Immature natural killer cell (primary cell): ENCODE measurements at regions not wholly inside any gene's neighbourhood (a gene's known extent, or its start where the extent isn't known, plus 50 kb on each side); places are given as distances from the start of the nearest gene placed in this dataset.

Experiments
- DNase-seq, 3 donors: peaks; one replicate each; pipeline ENCODE4 v3.0.0; 2022; ENCODE audit warnings: mixed read lengths in 1 of 3
- H3K27ac Mint-ChIP-seq, 6 donors: one replicate each; pipeline ENCODE4 v1.8.0; 2020; ENCODE audit warnings: mixed read lengths in 6 of 6, mild to moderate bottlenecking in 5 of 6, inconsistent platforms in 4 of 6, moderate library complexity in 3 of 6
- H3K27me3 Mint-ChIP-seq, 3 donors: one replicate each; pipeline ENCODE4 v1.8.0; 2020 to 2021; ENCODE audit warnings: low read depth in 3 of 3, mild to moderate bottlenecking in 3 of 3, mixed read lengths in 3 of 3, moderate library complexity in 3 of 3, inconsistent platforms in 1 of 3
- H3K36me3 Mint-ChIP-seq, 3 donors: one replicate each; pipeline ENCODE4 v1.8.0; 2020; ENCODE audit warnings: mixed read lengths in 3 of 3, inconsistent platforms in 2 of 3, mild to moderate bottlenecking in 2 of 3
- H3K4me1 Mint-ChIP-seq, 2 donors: one replicate each; pipeline ENCODE4 v1.8.0; 2020; ENCODE audit warnings: inconsistent platforms in 2 of 2, mild to moderate bottlenecking in 2 of 2, mixed read lengths in 2 of 2, moderate library complexity in 1 of 2
- H3K4me3 Mint-ChIP-seq, 5 donors: one replicate each; pipeline ENCODE4 v1.8.0; 2020; ENCODE audit warnings: mild to moderate bottlenecking in 5 of 5, mixed read lengths in 5 of 5, inconsistent platforms in 3 of 5, moderate library complexity in 3 of 5
- H3K9me3 Mint-ChIP-seq, 6 donors: one replicate each; pipeline ENCODE4 v1.8.0; 2020; ENCODE audit warnings: mild to moderate bottlenecking in 6 of 6, mixed read lengths in 6 of 6, inconsistent platforms in 4 of 6, moderate library complexity in 3 of 6

DNA sequence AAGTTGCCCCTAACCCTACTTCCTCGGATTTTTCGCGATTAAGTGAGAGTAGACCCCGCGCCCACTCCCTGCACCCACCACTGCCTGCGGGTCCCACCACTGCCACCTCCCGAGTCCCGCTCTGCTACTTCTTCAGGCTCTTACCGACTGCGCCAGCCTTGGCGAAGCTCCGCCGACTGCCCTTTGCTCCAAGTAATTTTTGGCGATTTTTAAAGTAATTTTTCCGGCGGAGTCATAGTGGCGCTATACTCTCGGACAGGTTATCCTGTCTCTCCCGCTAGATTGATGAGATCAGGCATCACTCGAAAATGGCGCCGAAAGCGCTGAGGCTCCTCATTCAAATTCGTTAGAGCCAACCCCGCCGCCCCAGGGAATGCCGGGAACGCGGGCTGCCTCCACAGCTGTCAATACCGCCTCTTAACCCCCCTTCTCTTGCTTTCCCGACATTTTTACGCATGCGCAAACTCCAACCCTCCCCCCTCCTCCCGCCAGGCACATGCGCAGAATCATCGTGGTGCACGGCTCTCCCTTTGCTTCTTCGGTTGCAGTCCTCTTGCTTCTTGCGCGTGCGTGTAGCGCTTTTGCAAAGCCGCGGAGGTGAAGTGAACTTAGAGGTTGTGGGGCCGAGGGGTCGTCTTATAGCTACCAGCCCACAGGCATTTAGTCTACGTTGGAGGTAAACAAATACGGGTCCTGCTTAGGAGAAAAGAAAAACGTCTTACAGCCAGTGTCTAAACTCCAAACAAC is 66.6 kb downstream of the KCNRG start:
- Mint-ChIP-seq H3K36me3 (no peaks in the 10 kb centered on the region), H3K27me3 (peaks cover 24 to 26% (median 26%) of the 10 kb centered on the region in 3 donors), H3K27ac (peak overlapping the region; percentile 90 to 97 (median 92)), H3K9me3 (peaks cover 0 to 3% (median 0%) of the 10 kb centered on the region in 6 donors), H3K4me3 (peak overlapping the region; percentile 96 to 99 (median 97)), H3K4me1 (peaks cover 53 to 70% of the 10 kb centered on the region in 2 donors)
- DNase-seq, result peak; percentile 99

DNA sequence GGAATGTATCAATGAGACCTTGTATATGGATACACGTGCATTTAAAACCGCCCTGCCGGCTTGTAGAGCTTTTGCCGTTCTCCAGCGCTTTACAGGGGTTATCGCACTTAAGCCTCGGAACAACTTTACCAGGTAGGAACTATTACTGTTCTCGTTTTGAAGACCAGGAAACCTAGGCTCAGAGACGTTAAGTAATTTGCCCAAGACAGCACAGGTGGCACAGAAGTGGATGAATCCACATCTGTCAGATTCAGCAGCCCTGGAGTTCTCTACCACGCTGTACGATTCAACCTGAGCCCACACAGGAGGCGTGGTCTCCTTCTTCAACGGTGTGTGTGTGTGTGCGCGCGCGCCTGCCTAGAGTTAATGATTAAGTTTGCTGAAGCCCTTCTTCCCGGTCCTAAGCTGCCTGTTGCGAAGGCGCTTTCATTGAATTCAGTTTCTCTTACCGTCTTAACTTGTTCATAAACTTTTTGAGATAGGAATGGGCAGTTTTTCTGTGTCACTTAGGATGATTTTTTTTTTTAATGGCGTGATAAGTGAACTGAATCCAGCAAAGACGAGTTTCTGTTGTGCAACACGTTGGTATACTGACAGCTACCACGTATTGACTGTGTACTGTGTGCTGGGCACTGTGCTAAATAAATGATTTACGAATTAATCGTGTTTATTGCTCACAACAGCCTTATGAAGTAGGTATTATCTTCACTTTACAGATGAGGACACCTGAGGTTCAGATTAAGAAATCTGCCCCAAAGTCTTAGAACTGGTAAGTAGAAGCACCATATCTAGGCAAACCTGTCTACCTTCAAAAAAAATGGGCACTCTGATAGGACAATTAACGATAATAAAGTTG is 67.4 kb downstream of the KCNRG start:
- peaks cover 52 to 62% of the 10 kb centered on the region in 2 donors for H3K4me1 Mint-ChIP-seq
- H3K27ac Mint-ChIP-seq, result peak overlapping the region; percentile 90 to 97 (median 92)
- H3K27me3 Mint-ChIP-seq, result peaks cover 24 to 26% (median 26%) of the 10 kb centered on the region in 3 donors
- peak overlapping the region; percentile 96 to 99 (median 97) for H3K4me3 Mint-ChIP-seq
- H3K36me3 Mint-ChIP-seq, result no peaks in the 10 kb centered on the region
- DNase-seq, result peak; percentile 64 to 68 (median 67)
- H3K9me3 Mint-ChIP-seq, result peaks cover 0 to 3% (median 0%) of the 10 kb centered on the region in 6 donors

DNA sequence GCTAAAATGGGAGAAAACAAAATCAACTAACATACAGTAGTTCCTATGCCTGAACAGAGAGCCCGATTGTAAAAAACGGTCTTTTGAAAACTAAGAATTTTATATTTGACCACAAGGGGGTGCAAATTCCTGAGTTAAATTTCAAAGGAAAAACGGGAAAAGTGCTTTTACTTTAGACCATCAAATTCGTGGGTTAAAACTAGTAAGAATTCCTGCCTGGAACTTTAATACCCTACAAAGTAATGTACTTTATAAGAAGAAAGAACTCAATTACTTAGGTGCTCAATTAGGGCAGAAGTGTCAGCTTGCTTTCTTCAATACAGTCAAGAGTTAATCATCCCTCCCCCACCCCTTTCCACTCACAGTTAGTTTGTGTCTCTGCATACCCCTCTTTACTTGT is 69.8 kb downstream of the KCNRG start:
- Mint-ChIP-seq H3K36me3 (no peaks in the 10 kb centered on the region), H3K27ac (no peak overlapping the region), H3K27me3 (peaks cover 23 to 24% (median 24%) of the 10 kb centered on the region in 3 donors), H3K9me3 (peaks cover 0 to 3% (median 0%) of the 10 kb centered on the region in 6 donors), H3K4me3 (peak overlapping the region in 2 of 5 donors; percentile 10 to 32), H3K4me1 (peaks cover 34 to 38% of the 10 kb centered on the region in 2 donors)
- DNase-seq, result no peak

GRCh38 chr13:50089633-50090032 is 74.4 kb downstream of the KCNRG start:
- H3K4me3 Mint-ChIP-seq, result no peak overlapping the region
- H3K27ac Mint-ChIP-seq, result no peak overlapping the region
- H3K27me3 Mint-ChIP-seq, result no peaks in the 10 kb centered on the region
- DNase-seq, result no peak
- H3K9me3 Mint-ChIP-seq, result no peaks in the 10 kb centered on the region
- no peaks in the 10 kb centered on the region for H3K36me3 Mint-ChIP-seq
- H3K4me1 Mint-ChIP-seq, result peaks cover 10 to 11% of the 10 kb centered on the region in 2 donors

DNA sequence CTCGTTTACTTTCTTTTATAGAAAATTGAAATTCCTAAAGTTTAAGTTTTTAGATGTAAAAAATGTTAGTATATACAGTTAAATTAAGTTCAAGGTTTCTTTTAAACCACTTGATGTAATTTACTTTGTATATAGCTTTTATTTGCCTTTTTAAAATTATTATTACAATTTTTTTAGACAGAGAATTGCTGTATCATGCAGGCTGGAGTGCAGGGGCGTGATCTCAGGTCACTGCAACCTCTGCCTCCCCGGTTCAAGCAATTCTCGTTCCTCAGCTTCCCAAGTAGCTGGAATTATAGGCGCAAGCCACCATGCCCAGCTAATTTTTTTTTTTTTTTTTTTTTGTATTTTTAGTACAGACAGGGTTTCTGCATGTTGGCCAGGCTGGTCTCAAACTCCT is 75.0 kb downstream of the KCNRG start:
- Mint-ChIP-seq H3K27ac (no peak overlapping the region), H3K36me3 (no peaks in the 10 kb centered on the region), H3K4me1 (peaks cover 4 to 7% of the 10 kb centered on the region in 2 donors), H3K4me3 (no peak overlapping the region), H3K27me3 (no peaks in the 10 kb centered on the region), H3K9me3 (no peaks in the 10 kb centered on the region)
- DNase-seq, result no peak

DNA sequence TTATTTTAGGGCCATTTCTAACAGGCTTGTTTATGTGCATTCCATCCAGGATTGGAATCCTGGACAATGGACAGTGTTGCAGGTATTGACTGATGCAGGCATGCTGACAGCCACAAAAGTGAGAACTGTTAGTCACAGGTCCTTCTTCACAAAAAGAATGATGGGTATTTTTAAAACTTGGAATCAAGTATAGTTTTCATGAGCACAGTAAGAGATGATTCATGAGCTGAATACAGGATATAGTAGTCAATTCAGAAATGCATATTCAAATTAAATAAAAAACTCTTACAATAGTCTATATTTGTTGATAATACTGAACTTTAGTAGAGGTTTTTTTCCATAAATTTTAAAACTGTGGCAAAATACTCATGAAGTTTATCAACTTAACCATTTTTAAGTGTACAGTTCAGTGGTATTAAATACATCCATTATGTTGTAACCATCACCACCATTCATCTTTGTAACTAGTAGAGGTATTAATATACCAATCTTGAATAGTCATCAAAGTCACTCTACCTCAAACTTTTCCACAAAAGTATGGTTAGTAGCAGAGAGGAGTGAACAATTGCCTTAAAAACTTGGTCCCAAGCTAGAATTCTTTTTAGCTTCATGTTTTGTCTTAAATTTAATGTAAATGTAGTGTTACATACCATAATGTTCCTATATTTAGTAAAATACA is 79.5 kb downstream of the KCNRG start:
- no peak for DNase-seq
- Mint-ChIP-seq H3K4me1 (peaks cover 9 to 29% of the 10 kb centered on the region in 2 donors), H3K27me3 (no peaks in the 10 kb centered on the region)

DNA sequence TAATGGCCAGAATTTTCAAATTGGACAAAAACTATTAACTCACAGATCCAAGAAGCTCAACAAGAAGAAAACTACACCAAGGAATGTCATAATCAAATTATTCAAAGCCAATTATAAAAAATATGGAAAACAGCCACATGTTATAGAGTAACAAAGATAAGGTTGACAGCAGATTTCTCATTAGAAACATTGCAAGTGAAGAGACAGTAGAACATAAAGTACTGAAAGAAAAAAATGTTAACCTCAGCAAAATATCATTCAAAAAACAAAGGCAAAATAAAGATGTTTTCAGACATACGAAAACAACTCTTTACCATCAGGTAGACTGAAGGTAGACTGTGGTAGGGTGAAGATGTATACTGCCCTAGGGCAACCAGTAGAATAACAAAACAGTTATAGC is 83.4 kb downstream of the KCNRG start:
- H3K4me1 Mint-ChIP-seq, result peaks cover 19 to 43% of the 10 kb centered on the region in 2 donors
- no peak overlapping the region for H3K27ac Mint-ChIP-seq

More for the DNA sequence above, 79.5 kb downstream of the KCNRG start:
- Mint-ChIP-seq H3K4me3 (no peak overlapping the region), H3K27ac (peak overlapping the region in 1 of 6 donors; percentile 23), H3K9me3 (peaks cover 0 to 11% (median 4%) of the 10 kb centered on the region in 6 donors), H3K36me3 (peaks cover 14 to 17% (median 15%) of the 10 kb centered on the region in 3 donors)

DNA sequence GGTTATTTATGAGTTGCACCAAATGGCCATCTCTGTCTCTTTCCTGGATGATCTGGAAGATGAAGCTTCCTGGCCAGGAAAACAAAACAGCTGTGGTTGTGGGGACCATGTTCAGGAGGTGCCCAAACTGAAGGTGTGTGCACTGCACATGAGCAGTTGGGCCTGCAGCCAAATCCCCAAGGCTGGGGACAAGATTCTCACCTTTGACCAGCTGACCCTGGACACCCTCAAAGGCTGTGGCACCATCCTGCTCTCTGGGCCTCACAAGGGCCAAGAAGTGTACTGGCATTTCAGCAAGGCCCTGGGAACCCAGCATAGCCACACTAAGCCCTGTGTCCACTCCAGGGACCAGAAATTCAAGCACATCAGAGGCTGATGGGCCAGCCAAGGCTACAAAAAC is 84.2 kb downstream of the KCNRG start:
- peaks cover 19 to 49% of the 10 kb centered on the region in 2 donors for H3K4me1 Mint-ChIP-seq
- DNase-seq, result no peak
- H3K27me3 Mint-ChIP-seq, result no peaks in the 10 kb centered on the region
- no peak overlapping the region for H3K27ac Mint-ChIP-seq
- H3K36me3 Mint-ChIP-seq, result peaks cover 14 to 17% (median 15%) of the 10 kb centered on the region in 3 donors
- H3K9me3 Mint-ChIP-seq, result peaks cover 0 to 11% (median 4%) of the 10 kb centered on the region in 6 donors
- H3K4me3 Mint-ChIP-seq, result no peak overlapping the region

More for the DNA sequence above, 83.4 kb downstream of the KCNRG start:
- H3K4me3 Mint-ChIP-seq, result no peak overlapping the region
- H3K9me3 Mint-ChIP-seq, result peaks cover 0 to 11% (median 4%) of the 10 kb centered on the region in 6 donors
- peaks cover 14 to 17% (median 15%) of the 10 kb centered on the region in 3 donors for H3K36me3 Mint-ChIP-seq
- no peak for DNase-seq
- no peaks in the 10 kb centered on the region for H3K27me3 Mint-ChIP-seq

DNA sequence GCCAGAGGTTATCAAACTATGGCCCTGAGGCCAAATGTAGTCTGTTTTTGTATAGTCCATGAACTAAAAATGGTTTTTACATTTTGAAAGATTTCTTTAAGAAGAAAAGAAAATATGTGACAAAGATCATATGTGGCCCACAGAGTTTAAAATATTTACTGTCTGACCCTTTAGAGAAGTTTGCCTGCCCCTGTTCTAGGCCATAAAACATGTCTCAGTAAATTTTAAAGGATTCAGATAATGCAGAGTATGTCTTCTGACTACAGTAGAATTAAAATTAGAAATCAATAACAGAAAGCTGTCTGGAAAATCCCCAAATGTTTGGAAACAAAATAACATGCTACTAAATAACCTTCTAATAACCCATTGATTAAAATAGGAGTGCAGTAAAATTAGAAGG is 86.3 kb downstream of the KCNRG start:
- Mint-ChIP-seq H3K36me3 (peaks cover 14 to 17% (median 15%) of the 10 kb centered on the region in 3 donors), H3K27ac (no peak overlapping the region), H3K4me1 (peaks cover 23 to 62% of the 10 kb centered on the region in 2 donors), H3K27me3 (peaks cover 0 to 2% (median 0%) of the 10 kb centered on the region in 3 donors), H3K4me3 (no peak overlapping the region), H3K9me3 (peaks cover 0 to 11% (median 4%) of the 10 kb centered on the region in 6 donors)
- no peak for DNase-seq

DNA sequence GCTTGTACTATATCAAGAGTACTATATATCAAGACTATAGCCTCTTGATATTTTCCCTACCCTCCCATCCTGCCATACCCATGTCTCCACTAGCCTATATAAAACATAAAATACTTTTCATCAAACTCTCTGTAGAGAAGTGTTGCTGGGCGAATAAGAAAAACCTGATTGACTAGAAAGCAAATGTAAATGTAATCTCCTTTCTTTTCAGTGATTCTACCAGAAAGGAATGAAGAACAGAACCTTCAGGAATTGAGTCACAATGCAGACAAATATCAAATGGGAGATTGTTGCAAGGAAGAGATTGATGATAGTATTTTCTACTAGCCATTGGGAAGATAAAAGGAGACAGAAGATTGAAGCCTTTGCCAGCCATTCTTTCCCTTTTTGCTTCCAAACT is 89.2 kb downstream of the KCNRG start:
- peaks cover 0 to 2% (median 0%) of the 10 kb centered on the region in 3 donors for H3K27me3 Mint-ChIP-seq
- H3K9me3 Mint-ChIP-seq, result no peaks in the 10 kb centered on the region
- no peak overlapping the region for H3K4me3 Mint-ChIP-seq
- no peaks in the 10 kb centered on the region for H3K36me3 Mint-ChIP-seq
- H3K27ac Mint-ChIP-seq, result peak overlapping the region in 1 of 6 donors; percentile 18
- peaks cover 21 to 54% of the 10 kb centered on the region in 2 donors for H3K4me1 Mint-ChIP-seq
- DNase-seq, result no peak

- DNase-seq, result no peak
- H3K27ac Mint-ChIP-seq, result peak overlapping the region; percentile 52 to 93 (median 89)
- H3K4me3 Mint-ChIP-seq, result peak overlapping the region in 4 of 5 donors; percentile 10 to 51 (median 32)
- no peaks in the 10 kb centered on the region for H3K9me3 Mint-ChIP-seq
- H3K36me3 Mint-ChIP-seq, result no peaks in the 10 kb centered on the region
- peaks cover 20 to 70% of the 10 kb centered on the region in 2 donors for H3K4me1 Mint-ChIP-seq
- H3K27me3 Mint-ChIP-seq, result peaks cover 0 to 2% (median 0%) of the 10 kb centered on the region in 3 donors
These were observed 91.3 kb downstream of the KCNRG start for GRCh38 chr13:50106559-50106958.

DNA sequence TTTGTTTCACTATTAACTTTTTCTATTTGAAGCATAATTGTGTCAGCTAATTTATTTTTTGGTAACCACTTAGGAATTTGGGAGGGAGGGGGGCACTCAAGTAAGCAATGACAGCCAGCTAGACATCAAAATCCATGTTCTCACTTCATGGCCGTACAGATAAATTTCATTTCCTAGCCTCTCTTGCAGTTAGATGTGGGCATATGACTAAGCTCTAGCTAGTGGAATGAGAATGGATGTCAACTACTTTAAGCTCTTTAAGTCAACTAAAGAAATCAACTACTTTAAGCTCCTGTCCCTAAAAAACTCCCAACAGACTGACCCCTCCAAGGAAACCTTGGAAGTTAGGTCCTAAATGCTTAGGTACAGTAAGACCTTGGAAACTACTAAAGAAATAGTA is 92.0 kb downstream of the KCNRG start:
- Mint-ChIP-seq H3K9me3 (no peaks in the 10 kb centered on the region), H3K27ac (peak overlapping the region in 3 of 6 donors; percentile 12 to 52 (median 21)), H3K36me3 (no peaks in the 10 kb centered on the region), H3K4me3 (peak overlapping the region in 1 of 5 donors; percentile 3), H3K27me3 (peaks cover 0 to 2% (median 0%) of the 10 kb centered on the region in 3 donors), H3K4me1 (peaks cover 17 to 66% of the 10 kb centered on the region in 2 donors)
- DNase-seq, result no peak

- peaks cover 0 to 8% (median 0%) of the 10 kb centered on the region in 3 donors for H3K36me3 Mint-ChIP-seq
- H3K9me3 Mint-ChIP-seq, result no peaks in the 10 kb centered on the region
- H3K27ac Mint-ChIP-seq, result no peak overlapping the region
These were observed 99.7 kb downstream of the KCNRG start for GRCh38 chr13:50114961-50115360.

More at GRCh38 chr13:50114961-50115360, 99.7 kb downstream of the KCNRG start:
- Mint-ChIP-seq H3K4me1 (peaks cover 2 to 34% of the 10 kb centered on the region in 2 donors), H3K27me3 (no peaks in the 10 kb centered on the region), H3K4me3 (no peak overlapping the region)
- DNase-seq, result no peak
